ENCODE measurements at regions not wholly inside any gene's neighbourhood (a gene's known extent, or its start where the extent isn't known, plus 50 kb on each side); places are given as distances from the start of the nearest gene placed in this dataset.

- TF ChIP-seq CTCF (conservative IDR thresholded peaks at IDR 0.05) (no peak), ZFX (IDR thresholded peaks at IDR 0.05) (no peak)
These were observed 376.6 kb downstream of the RSL24D1 start for GRCh38 chr15:54820098-54820497.
